ENCODE measurements at regions not wholly inside any gene's neighbourhood (a gene's known extent, or its start where the extent isn't known, plus 50 kb on each side); places are given as distances from the start of the nearest gene placed in this dataset.

GRCh38 chr10:29735628-29736365, 101.0 kb upstream of the SVIL start (continued):
- TF ChIP-seq ZNF609 (CRISPR knock-in tag; IDR thresholded peaks at IDR 0.05; ENCODE audit: borderline replicate concordance) (0 out of 2 replicates have a peak, but pooled peaks have one; percentile 23), ZFP36 (IDR thresholded peaks at IDR 0.05; ENCODE audit: borderline replicate concordance, low read depth, low read length, partially characterized antibody) (no peak), JARID2 (CRISPR knock-in tag; IDR thresholded peaks at IDR 0.05; ENCODE audit: insufficient replicate concordance) (no peak), PRDM4 (CRISPR knock-in tag; IDR thresholded peaks at IDR 0.05; ENCODE audit: borderline replicate concordance) (no peak), DNMT3B (CRISPR knock-in tag; conservative IDR thresholded peaks at IDR 0.05) (no peak), MYPOP (CRISPR knock-in tag; IDR thresholded peaks at IDR 0.05) (peak; percentile 49), ZNF816 (CRISPR knock-in tag; IDR thresholded peaks at IDR 0.05; ENCODE audit: borderline replicate concordance) (peak; percentile 39; the same call in 1 of the 2 replicates), ZNF121 (CRISPR knock-in tag; IDR thresholded peaks at IDR 0.05) (no peak), HNF1B (CRISPR knock-in tag; IDR thresholded peaks at IDR 0.05) (no peak; the same call in 1 of the 2 replicates), ZNF788 (CRISPR knock-in tag; IDR thresholded peaks at IDR 0.05; ENCODE audit: borderline replicate concordance) (no peak; the same call in 1 of the 2 replicates), ZNF350 (CRISPR knock-in tag; IDR thresholded peaks at IDR 0.05; ENCODE audit: borderline replicate concordance, low read depth) (peak; percentile 47; the same call in 1 of the 2 replicates), HOXA7 (CRISPR knock-in tag; IDR thresholded peaks at IDR 0.05) (0 out of 2 replicates have a peak, but pooled peaks have one; percentile 1), NBN (conservative IDR thresholded peaks at IDR 0.05) (no peak), KDM2A (CRISPR knock-in tag; IDR thresholded peaks at IDR 0.05; ENCODE audit: borderline replicate concordance, low read depth) (peak; percentile 87), ZFP62 (CRISPR knock-in tag; IDR thresholded peaks at IDR 0.05) (no peak), CSRNP1 (CRISPR knock-in tag; IDR thresholded peaks at IDR 0.05) (peak; percentile 84; the same call in 1 of the 2 replicates)
